ENCODE measurements at regions not wholly inside any gene's neighbourhood (a gene's known extent, or its start where the extent isn't known, plus 50 kb on each side); places are given as distances from the start of the nearest gene placed in this dataset.
"Not testable (repeated sequence)": the region's sequence is repeated elsewhere in the genome, so short reads cannot be mapped to it uniquely, and the experiment has no call there.

DNA sequence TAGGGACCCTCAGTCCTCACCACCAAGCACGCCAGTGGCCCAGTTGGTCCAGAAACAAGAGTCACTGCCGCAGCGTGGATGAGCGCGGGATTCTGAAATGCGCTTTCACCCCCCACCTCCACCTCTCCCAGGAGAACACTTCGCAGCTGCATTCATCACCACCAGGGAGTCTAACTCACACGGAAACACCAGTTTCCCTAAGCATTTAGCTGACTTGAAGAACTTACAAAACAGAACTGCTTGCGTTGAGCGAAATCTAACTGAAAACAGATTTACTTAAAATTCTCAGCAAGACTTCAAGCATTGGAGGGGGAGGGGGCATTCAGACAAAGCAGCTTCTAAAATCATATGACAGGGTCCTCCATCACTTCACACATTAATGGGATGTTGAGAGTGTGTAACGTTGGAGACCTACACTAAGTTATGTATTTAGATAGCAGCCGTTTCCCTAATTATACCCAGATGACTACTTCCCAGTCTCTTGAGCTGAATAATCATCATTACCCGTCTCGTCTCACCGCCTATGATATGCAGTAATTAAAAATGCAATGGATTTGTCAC lies 258.2 kb upstream of the IRS2 start:
- no peak for DNase-seq (ENCODE audit: low read depth in 2 of 2)

DNA sequence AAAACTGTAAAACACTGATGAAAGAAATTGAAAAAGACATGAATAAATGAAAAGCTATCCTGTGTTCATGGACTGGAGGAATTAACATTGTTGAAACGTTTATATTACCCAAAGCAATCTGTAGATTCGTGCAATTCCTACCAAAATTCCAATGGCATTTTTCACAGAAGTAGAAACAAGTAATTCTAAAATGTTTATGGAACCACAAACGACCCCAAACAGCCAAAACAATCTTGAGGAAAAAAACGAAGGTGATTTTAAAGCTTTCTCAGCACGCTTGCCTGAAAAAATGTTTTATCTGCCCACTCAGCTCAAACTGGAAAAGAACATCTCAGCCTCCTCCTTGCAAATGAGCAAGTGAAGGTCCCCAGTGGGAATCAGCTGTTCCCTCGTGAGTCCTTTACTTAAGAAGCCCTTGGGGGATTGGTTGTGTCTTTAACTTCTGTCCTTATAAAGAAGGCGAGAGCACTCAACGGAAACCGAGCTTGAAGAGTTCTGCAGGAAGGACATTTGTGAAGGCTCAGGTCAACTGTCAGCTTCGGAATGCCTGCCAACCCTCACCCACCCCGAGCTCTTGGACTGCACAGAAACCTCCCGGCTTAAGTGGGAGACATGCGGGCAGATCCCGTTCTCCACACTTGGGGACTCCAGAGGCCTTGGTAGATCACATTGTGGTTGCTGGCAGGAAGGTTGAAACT lies 256.0 kb upstream of the IRS2 start:
- no peak for DNase-seq (ENCODE audit: low read depth in 2 of 2)

DNA sequence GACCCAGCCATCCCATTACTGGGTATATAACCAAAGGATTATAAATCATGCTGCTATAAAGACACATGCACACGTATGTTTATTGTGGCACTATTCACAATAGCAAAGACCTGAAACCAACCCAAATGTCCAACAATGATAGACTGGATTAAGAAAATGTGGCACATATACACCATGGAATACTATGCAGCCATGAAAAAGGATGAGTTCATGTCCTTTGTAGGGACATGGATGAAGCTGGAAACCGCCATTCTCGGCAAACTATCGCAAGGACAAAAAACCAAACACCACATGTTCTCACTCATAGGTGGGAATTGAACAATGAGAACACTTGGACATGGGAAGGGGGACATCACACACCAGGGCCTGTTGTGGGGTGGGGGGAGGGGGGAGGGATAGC lies 255.3 kb upstream of the IRS2 start:
- not testable (repeated sequence) for DNase-seq (ENCODE audit: low read depth in 2 of 2)

DNA sequence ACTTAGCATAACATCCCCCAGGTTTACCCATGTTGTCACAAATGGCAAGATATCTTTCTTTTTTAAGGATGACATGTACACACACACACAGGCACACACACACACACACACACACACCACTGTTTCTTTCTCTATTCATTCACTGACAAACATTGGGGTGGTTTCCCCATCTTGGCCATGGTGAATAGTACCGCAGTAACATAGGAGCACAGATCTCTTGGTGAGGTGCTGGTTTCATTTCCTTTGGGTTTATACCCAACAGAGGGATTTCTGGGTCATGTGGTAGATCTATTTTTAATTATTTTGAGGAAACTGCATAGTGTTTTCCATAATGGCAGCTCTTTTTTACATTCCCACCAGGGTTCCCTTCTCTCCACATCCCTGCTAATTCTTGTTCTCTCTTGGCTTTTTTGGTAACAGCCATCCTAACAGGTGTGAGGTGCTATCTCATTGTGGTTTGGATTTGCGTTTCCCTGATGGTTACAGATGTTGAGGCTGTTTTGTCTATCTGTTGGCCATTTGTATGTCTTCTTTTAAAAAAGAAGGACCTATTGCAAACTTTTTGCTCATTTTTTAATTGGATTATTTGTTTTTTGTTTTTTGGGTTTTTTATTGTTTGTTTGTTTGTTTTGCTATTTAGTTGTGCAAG lies 251.7 kb upstream of the IRS2 start:
- no peak for DNase-seq (ENCODE audit: low read depth in 2 of 2)

DNA sequence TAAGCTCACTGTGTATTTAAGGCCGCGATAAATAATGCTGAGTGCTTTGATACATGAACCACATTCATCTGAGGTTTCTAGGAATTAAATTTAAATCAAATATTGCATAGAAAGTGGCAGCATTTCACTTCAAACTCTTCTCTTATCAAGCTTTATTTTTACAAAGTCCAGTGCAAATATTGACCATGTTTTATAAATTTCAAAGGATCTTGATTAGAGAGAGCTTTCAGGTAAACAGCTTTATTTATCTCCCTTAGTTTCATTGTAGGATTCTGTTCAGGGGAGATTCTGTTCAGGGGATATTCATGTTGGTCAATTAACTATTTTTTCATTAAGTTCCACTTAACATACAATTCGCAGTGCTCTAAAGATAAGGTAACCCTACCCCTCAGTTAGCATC lies 249.7 kb upstream of the IRS2 start:
- DNase-seq (ENCODE audit: low read depth in 2 of 2): no peak

DNA sequence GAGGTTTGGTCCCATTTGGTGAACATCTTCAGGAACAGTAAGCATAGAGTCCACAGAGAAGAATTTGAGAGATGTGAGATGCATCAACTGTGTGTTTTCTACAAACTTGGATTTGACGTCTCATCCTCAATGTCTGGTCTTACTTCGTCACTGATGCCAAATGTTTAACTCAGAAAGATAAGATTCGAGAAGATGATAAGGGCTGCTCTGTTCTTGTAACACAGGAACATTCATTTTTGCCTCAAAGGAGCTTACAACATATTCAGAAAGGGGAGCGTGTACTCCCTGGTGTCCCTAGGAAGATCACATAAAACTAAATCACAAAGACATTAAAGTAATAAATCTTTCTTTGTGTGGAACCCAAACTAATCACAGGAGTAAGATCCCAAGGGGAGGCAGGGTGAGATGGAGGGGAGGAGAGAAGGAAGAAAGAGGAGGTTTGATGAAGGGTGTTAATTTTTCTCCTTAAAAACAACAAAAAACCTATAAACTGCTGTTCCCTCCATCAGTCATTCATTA lies 247.7 kb upstream of the IRS2 start:
- no peak for DNase-seq (ENCODE audit: low read depth in 2 of 2)

DNA sequence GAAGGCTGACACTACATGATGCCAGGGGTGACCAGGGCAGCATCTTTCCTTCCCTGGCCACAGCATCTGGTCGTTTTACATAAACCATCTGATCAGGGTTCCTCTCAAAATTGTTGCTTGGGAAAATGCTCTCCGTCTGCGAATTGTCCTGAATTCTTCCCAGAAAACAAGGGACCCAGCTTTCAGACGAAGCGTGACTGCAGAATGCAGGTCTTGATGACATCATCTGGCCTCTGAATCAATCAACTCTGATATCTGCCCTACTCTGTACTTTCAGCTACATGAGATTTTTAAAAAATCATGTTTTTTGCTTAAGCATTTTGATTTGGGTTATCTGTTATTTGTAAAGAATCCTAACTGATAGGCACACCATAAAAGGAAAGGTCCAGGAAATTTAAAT lies 246.6 kb upstream of the IRS2 start:
- no peak for DNase-seq (ENCODE audit: low read depth in 2 of 2)

DNA sequence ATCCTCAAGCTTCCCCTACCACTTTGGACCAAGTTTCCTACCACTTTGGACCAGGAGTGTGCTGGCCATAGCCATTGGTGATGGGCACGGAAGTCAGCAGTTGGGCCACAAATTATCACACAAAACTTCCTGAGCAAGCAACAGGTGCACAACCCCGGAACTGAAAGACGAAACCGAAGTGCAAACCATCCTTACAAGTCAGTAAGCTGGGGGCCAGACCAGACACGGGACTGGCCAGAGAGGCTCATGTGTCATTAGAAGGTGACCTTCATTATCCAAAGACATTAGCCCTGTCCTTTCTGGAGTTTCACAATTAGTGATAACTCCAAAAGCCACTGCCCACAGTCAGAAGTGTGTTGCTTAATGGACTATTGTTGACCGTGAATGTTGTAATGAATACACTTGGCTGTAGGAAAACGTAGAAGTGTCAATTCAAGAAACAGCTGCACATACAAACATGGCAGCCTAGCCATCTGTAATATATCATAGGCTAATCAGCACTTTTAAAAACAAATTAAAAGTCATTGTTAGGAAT lies 244.1 kb upstream of the IRS2 start:
- DNase-seq (ENCODE audit: low read depth in 2 of 2): no peak

DNA sequence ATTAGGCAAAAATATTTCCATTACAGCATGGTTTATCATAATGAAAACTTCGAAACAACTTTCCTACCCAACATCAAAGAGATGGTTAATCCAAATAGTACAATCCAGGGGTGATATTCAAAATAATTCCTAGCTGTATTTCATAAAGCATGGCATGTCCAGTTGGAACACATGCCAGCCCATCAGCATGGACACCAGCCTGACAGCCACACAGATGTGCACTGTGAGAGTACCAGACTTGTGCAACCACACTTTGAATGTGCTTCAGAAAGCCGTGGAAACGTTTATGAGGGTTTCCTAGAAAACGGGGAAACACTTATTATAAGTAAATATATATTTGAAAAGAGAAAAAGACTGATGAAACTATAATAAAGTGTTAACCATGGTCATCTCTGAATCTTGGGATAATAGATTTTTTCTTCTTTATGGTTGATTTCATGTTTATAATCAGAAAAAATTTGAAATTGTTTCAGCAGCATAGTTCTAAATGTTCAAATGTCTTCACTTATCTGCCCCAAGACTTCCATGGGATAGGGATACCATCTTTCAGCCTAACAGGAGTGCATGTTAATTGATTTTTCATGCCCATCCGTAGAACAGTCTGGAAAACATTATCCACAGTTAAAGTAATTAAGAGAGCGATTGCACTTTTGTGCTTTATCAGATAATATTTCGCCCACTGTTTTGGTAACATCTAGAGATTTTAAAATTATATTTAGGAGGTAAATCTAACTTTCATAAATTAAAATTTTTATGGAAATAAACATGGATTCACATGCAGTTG lies 242.6 kb upstream of the IRS2 start:
- DNase-seq (ENCODE audit: low read depth in 2 of 2): no peak

DNA sequence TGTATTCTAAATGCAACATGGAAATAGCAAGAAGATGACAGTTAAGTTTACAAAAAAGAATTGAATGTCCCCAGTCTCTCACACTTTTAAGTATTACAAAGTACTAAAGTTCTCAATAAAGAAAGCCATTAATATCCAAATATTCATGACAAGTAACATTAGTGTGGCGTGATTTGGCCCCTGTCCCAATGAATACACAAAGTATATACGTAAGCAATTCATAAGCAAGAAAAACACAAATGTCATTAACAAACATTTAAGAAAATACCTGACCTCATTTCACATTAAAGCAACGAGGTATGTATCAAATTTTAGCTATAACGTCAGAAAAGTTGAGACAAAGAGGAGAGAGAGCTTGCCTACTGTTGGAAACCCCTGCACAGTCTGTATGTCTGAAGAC lies 241.9 kb upstream of the IRS2 start:
- DNase-seq (ENCODE audit: low read depth in 2 of 2): no peak

DNA sequence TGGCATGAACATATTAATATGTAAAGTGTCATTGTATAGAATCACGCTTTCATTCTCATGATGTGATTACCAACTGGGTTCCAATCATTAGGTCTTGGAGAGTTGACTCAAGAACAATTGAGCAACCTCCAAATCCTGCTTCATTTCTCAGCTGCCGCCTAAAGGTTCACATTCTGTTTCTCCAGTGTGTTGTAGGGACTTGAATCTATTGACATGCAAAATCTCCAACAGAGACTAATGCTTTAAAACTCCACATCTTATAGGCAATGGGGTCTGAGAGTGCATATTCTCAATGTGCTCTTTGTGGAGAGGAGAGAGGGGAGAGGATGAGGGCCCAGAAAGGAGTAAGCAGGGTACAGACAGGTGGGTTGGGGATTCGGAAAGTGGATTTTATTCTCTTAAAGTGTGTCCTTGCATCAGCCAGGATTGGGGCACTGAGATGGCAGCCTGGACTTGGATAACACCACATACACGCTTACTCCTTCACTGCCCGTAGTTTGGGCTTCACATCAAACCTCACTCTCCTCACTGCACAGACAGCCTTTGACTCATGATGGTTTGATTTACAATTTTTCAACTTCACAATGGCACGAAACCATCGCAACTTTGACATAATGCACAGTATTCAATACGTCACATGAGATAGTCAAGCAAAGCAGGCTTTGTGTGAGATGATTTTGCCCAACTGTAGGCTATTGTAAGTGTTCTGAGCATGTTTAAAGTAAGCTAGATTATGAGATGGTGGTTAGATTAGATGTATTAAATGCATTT lies 241.3 kb upstream of the IRS2 start:
- DNase-seq (ENCODE audit: low read depth in 2 of 2): no peak

DNA sequence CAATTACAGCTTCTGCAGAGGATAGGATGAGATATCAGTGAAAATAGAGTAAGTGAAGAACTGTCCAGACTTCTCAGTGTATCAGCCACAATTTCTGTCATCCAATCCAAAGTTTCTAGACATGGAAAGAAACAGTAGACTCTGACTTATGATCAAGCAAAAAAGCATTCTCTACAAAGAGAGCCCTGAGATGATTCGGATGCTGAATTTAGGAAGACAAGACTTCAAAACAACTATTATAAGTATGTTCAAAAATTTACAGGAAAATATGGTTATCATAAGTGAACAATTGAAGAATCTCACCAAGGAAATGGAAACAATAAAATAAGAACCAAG lies 238.2 kb upstream of the IRS2 start:
- no peak for DNase-seq (ENCODE audit: low read depth in 2 of 2)

DNA sequence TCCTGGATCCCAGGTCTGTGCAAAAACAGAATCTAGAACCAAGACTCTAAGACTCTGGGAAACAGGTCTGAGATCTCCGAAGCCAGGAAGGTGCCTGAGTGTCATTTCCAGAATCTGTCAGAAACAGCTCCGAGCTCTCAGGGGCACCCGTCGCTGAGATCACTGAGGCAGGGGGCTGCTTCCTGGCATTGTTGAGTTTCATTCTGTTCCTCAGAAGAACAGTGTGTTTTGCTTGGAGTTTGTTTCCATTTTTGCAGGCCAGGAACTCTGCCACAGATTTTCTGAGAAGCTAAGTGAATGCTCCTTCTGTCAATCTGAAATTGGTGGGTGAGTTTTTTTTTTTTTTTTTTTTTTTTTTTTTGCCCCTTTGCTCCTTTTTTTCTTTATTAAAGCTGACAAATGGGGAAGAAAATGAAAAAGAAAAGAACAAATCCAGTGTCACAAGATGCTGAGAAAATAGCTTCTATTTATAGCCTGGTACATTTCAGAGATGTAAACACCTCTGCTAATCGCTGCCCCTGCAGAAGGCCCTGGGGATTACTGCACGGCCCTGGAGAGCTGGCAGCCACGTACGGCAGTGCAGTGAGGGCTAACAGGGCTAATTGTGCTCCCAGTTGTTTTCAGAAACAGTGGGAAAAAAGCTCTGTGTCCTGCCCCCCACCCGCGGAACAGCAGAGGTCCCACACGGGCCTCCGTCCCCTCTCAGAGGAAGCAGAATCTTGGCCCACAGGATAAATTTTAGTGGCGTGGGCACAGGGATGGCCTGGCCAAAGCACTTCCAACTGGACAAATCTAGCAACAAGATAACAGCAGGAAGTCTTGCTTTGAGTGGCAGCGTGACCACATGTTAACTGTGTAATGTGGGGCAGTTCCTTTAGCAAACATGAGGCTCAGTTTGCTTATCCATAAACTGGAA lies 237.6 kb upstream of the IRS2 start:
- no peak for DNase-seq (ENCODE audit: low read depth in 2 of 2)

DNA sequence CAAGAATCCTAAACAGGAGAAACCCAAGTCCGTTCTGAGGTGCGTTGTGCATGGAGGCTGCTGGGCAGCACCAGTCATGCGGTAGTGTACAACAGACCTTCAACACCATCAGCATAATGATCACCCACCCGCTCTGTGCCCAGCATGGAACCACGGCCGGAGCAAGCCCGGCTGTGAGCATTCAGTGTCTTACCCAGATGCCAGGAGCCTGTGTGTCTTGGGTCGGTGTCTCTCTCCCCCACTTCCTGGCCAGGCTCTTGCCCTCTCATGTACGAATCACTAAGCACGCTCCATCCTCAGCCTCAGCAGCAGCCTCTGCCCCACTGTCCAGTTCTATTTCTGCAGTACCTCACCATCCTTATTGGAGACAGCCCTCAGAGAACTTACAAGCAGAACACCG lies 231.6 kb upstream of the IRS2 start:
- DNase-seq (ENCODE audit: low read depth in 2 of 2): no peak

DNA sequence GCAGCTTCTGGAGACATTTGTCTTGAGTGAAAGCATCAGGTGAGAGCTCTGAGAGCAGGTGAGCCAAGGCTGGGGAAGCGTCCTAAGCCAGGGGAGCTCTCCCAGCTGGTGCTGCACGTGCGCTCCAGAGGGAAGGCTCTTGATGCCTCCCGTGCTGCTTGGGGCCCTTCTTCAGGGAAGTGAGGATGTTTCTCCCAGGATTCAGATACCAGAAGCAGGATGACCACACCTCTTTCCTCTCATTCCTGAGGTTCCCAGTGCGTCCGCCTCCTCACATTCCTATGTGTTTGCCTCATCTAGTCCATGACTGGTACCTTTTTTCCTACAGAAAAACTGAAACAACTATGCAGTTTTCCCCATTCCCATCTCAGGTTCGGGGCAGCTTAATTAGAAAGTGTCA lies 231.0 kb upstream of the IRS2 start:
- no peak for DNase-seq (ENCODE audit: low read depth in 2 of 2)

DNA sequence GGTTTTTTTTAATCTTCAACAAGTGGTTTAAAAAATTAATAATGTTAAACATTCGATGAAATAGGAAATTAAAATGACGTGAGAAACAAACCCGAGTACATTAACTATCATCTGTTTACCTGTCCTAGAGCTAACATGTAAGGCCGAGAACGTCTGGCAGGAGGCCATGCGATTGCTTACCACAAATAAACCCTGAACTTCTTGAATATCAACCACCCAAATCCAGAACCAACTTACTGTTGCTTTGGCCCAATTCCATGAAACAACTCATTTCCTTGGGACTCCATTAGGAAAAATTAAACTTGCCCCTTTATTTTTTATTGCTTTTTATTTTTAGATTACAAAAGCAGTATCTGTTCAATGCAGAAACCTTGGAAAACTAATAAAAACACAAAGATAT lies 228.9 kb upstream of the IRS2 start:
- DNase-seq (ENCODE audit: low read depth in 2 of 2): no peak

DNA sequence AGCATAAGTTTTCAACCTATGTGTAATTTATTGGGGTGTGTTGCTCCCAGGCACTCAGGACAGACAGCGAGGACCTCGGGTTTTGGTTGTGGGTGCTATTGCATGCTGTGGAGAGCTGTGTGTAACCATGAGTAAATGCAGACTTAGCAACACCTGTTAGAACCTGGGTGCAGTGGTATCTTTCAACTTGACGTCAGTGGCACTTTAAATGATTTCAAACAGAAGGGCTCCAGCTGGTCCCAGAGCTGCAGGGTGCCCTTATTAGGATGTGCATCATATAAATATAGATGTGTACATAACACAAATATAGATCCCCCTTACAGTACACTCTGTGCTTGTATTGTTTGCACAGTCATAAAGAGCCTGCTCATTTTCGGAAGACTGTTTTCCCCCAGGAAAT lies 228.3 kb upstream of the IRS2 start:
- DNase-seq (ENCODE audit: low read depth in 2 of 2): no peak

DNA sequence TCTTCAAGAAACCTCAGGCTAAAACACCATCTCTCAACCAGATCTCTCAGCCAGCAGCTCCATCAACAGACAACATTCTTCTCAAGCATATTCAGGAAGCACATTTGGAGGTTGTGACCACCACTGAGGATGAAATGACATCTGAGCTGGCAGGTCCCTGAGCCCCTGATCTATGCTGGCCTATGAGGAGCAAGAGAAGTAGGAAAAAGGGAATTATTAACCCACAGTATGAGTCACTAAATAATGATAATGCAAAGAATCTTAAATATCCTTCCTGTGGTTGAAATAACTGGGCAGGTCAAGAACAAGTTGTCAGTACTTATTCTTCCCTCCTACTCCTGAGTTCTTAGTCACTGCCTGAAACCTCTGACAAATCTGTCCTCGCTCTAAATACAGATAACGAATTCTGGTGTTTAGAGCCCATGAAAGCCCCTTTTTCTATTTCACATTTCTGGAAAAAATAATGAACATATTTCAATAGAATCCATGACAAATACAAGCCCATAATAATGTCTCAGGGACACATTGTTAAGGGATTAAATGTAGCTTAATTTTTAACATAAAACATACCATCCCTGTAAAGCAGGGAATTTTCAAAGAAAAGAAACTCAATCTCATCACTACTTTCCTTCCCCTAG lies 225.8 kb upstream of the IRS2 start:
- no peak for DNase-seq (ENCODE audit: low read depth in 2 of 2)

DNA sequence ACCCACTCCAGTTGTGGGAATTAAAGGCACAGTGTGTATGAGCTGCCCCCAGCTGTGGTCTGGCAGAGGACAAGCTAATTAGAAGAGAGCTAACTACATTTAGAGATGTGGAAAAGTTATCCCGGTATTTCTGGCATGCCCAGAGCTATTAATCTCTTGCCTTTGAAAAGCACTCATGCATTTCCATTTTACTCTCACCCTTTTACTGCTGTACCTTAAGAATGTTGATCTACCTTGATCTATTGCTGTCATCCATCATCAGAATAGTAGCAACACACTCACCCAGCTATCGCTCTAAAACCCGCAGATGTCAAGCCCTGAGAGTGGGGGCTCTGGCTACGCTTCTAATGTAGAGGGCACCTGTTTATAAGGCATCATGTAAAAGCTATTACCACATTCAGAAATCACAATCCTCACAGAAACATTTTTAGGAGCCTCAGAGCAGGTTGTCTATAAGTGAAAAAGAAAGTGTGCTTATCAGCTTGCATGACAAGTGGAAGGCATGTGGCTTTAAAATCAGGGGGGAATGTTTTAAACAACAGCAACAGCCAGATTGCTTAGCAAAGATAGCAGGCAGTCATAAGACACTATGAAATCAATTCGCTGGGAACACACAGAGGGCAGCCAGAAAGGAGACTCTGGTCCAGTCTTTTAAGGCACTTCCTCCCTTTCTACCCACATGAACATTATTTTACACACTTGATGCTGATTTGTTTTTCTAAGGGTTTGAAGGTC lies 224.2 kb upstream of the IRS2 start:
- DNase-seq (ENCODE audit: low read depth in 2 of 2): no peak

Measured in activated CD4-positive, alpha-beta T cell treated with anti-CD3 and anti-CD28 coated beads for 24 hours (primary cell).